Astrocyte (in vitro differentiated cells and primary cell): ENCODE measurements at regions not wholly inside any gene's neighbourhood (a gene's known extent, or its start where the extent isn't known, plus 50 kb on each side); places are given as distances from the start of the nearest gene placed in this dataset.
"Not testable (repeated sequence)": the region's sequence is repeated elsewhere in the genome, so short reads cannot be mapped to it uniquely, and the experiment has no call there.

Experiments
- DNase-seq: peaks from one replicate; pipeline ENCODE4 v3.0.0-alpha.2; 2010; ENCODE audit warnings: low read depth
- FAIRE-seq: peaks from 2 replicates; lab custom pipeline; 2011; peaks lifted over from hg19 to GRCh38; lab: Jason Lieb, UNC
- H2AFZ ChIP-seq: 2 replicates; pipeline ENCODE4 v1.6.0; 2012; ENCODE audit warnings: low read depth, low read length, inconsistent platforms
- H3K27ac ChIP-seq: 2 replicates; pipeline ENCODE4 v1.5.1; 2011; ENCODE audit warnings: low read depth, low read length, inconsistent platforms
- H3K27me3 ChIP-seq: 2 replicates; pipeline ENCODE4 v1.6.0; 2011; ENCODE audit warnings: low read length, inconsistent platforms; ENCODE audit not compliant: insufficient read depth
- H3K36me3 ChIP-seq: 2 replicates; pipeline ENCODE4 v1.5.1; 2011; ENCODE audit warnings: low read length, inconsistent platforms; ENCODE audit not compliant: insufficient read depth
- H3K4me1 ChIP-seq: 2 replicates; pipeline ENCODE4 v1.5.1; 2011; ENCODE audit warnings: low read length, inconsistent platforms; ENCODE audit not compliant: insufficient read depth
- H3K4me2 ChIP-seq: 2 replicates; pipeline ENCODE4 v1.6.0; 2012; ENCODE audit warnings: low read length, inconsistent platforms
- H3K4me3 ChIP-seq: 2 replicates; pipeline ENCODE4 v1.5.1; 2011; ENCODE audit warnings: low read depth, mild to moderate bottlenecking, low read length, inconsistent platforms; ENCODE audit not compliant: insufficient read depth
- H3K79me2 ChIP-seq: 2 replicates; pipeline ENCODE4 v1.6.0; 2012; ENCODE audit warnings: mild to moderate bottlenecking, low read length, inconsistent platforms; ENCODE audit not compliant: insufficient read depth
- H3K9ac ChIP-seq: 2 replicates; pipeline ENCODE4 v1.6.0; 2012; ENCODE audit warnings: mild to moderate bottlenecking, low read length, inconsistent platforms
- H3K9me3 ChIP-seq: 2 replicates; pipeline ENCODE4 v1.5.1; 2012; ENCODE audit warnings: low read depth, mild to moderate bottlenecking, low read length, inconsistent platforms; ENCODE audit not compliant: insufficient read depth
- H4K20me1 ChIP-seq: 2 replicates; pipeline ENCODE4 v1.6.0; 2012; ENCODE audit warnings: low read length, inconsistent platforms; ENCODE audit not compliant: insufficient read depth
- H3K27ac Mint-ChIP-seq: one replicate; pipeline ENCODE4 v1.8.0; 2021; ENCODE audit warnings: mild to moderate bottlenecking, mixed read lengths; ENCODE audit not compliant: unreplicated experiment
- H3K27me3 Mint-ChIP-seq: one replicate; pipeline ENCODE4 v1.8.0; 2021; ENCODE audit warnings: low read depth, mixed read lengths; ENCODE audit not compliant: unreplicated experiment
- H3K36me3 Mint-ChIP-seq: one replicate; pipeline ENCODE4 v1.8.0; 2021; ENCODE audit warnings: low read depth, mixed read lengths; ENCODE audit not compliant: unreplicated experiment
- H3K4me1 Mint-ChIP-seq: one replicate; pipeline ENCODE4 v1.8.0; 2021; ENCODE audit warnings: low read depth, mixed read lengths; ENCODE audit not compliant: unreplicated experiment
- H3K4me3 Mint-ChIP-seq: one replicate; pipeline ENCODE4 v1.8.0; 2021; ENCODE audit warnings: mild to moderate bottlenecking, moderate library complexity, mixed read lengths; ENCODE audit not compliant: unreplicated experiment
- H3K9me3 Mint-ChIP-seq: one replicate; pipeline ENCODE4 v1.8.0; 2021; ENCODE audit warnings: mild to moderate bottlenecking, mixed read lengths; ENCODE audit not compliant: unreplicated experiment
- CTCF ChIP-seq: IDR thresholded peaks from 2 replicates; pipeline ENCODE4 v1.5.1; 2011; ENCODE audit warnings: low read depth, mild to moderate bottlenecking, inconsistent platforms, low read length, moderate library complexity; ENCODE audit not compliant: insufficient read depth
- EZH2 ChIP-seq: IDR thresholded peaks from 2 replicates; pipeline ENCODE4 v1.6.1; 2012; ENCODE audit warnings: mild to moderate bottlenecking, low read length, inconsistent platforms; ENCODE audit not compliant: insufficient read depth

GRCh38 chr10:25107756-25108155 lies 67.0 kb upstream of the GPR158 start:
- H3K4me1 ChIP-seq: no peaks in the 10 kb centered on the region
- no peaks in the 10 kb centered on the region for H3K27me3 ChIP-seq
- Mint-ChIP-seq H3K4me1 (no peaks in the 10 kb centered on the region), H3K27me3 (no peaks in the 10 kb centered on the region), H3K9me3 (no peaks in the 10 kb centered on the region), H3K27ac (no peak overlapping the region), H3K36me3 (no peaks in the 10 kb centered on the region), H3K4me3 (no peak overlapping the region)
- no peak overlapping the region for H2AFZ ChIP-seq
- no peak overlapping the region for H3K4me3 ChIP-seq
- H3K4me2 ChIP-seq: no peak overlapping the region
- TF ChIP-seq CTCF (no peak), EZH2 (no peak)
- no peaks in the 10 kb centered on the region for H3K9me3 ChIP-seq
- no peaks in the 10 kb centered on the region for H3K36me3 ChIP-seq
- H3K27ac ChIP-seq: no peak overlapping the region
- no peaks in the 10 kb centered on the region for H3K79me2 ChIP-seq
- DNase-seq: no peak
- FAIRE-seq: no peak
- H4K20me1 ChIP-seq: no peaks in the 10 kb centered on the region
- no peak overlapping the region for H3K9ac ChIP-seq

GRCh38 chr10:25109896-25110295 lies 64.9 kb upstream of the GPR158 start:
- not testable (repeated sequence) for H3K36me3 ChIP-seq, DNase-seq, H3K79me2 ChIP-seq, H3K9me3 ChIP-seq, H3K27me3 Mint-ChIP-seq, H3K9me3 Mint-ChIP-seq, H3K27ac Mint-ChIP-seq, H3K27ac ChIP-seq, H3K4me1 ChIP-seq, H3K4me3 Mint-ChIP-seq, H3K4me2 ChIP-seq, H2AFZ ChIP-seq, H3K27me3 ChIP-seq, FAIRE-seq, H4K20me1 ChIP-seq, H3K4me3 ChIP-seq, H3K4me1 Mint-ChIP-seq, H3K9ac ChIP-seq, H3K36me3 Mint-ChIP-seq

- H3K27ac ChIP-seq: no peak overlapping the region
- no peaks in the 10 kb centered on the region for H3K4me1 ChIP-seq
- H3K4me3 Mint-ChIP-seq: no peak overlapping the region
- no peaks in the 10 kb centered on the region for H3K79me2 ChIP-seq
- no peak overlapping the region for H3K9ac ChIP-seq
- no peaks in the 10 kb centered on the region for H3K9me3 Mint-ChIP-seq
- H3K4me1 Mint-ChIP-seq: no peaks in the 10 kb centered on the region
- H3K4me2 ChIP-seq: no peak overlapping the region
- DNase-seq: no peak
- H3K9me3 ChIP-seq: no peaks in the 10 kb centered on the region
- FAIRE-seq: no peak
- no peaks in the 10 kb centered on the region for H3K36me3 ChIP-seq
- no peaks in the 10 kb centered on the region for H3K27me3 ChIP-seq
- H2AFZ ChIP-seq: no peak overlapping the region
- H4K20me1 ChIP-seq: no peaks in the 10 kb centered on the region
- H3K36me3 Mint-ChIP-seq: no peaks in the 10 kb centered on the region
- H3K27ac Mint-ChIP-seq: no peak overlapping the region
- TF ChIP-seq CTCF (no peak), EZH2 (no peak)
- H3K4me3 ChIP-seq: no peak overlapping the region
- no peaks in the 10 kb centered on the region for H3K27me3 Mint-ChIP-seq
Observed at GRCh38 chr10:25112016-25112415, 62.8 kb upstream of the GPR158 start.
